ENCODE measurements at regions not wholly inside any gene's neighbourhood (a gene's known extent, or its start where the extent isn't known, plus 50 kb on each side); places are given as distances from the start of the nearest gene placed in this dataset.

- no peak for DNase-seq (ENCODE audit: low spot score)
Measured at GRCh38 chr18:51941999-51942398, 398.0 kb upstream of the DCC start.

DNA sequence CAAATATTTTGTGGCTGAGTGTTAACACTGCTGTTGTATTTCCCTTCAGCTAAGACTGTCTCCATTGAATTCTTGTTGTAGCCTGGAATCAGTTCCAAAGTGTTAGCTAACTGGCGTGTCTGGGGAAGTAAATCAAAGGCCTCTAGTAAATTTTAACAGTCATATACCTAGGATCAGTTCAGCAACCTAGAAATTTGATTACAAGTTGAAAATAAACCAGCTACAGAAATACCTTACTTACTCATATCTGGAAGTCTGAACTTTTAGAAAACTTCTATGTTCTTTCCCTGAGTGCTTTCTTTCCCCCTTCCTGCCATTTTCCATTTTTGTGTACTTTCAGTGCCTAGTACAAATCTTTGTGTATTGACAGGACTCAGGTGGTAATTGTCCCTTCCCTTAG is 396.7 kb upstream of the DCC start:
- no peak for DNase-seq (ENCODE audit: low spot score)

DNA sequence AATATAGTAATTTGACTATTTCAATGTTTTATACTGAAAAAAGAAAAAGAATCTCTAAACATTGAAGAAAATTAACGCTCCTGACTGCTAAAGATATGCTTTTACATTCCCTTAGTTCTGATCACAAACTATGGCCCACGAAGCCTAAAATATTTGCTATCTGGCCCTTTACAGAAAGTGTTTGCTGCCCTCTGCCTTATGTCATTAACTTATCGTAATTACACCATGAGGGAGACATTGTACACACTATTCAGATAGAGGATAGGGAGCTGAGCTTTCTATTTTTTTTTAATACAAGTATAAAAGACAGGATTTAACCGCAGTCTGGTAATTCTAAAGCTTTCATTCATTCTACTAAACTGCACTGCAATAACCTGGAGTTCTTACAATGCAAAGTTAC is 393.1 kb upstream of the DCC start:
- DNase-seq (ENCODE audit: low spot score), result no peak

DNA sequence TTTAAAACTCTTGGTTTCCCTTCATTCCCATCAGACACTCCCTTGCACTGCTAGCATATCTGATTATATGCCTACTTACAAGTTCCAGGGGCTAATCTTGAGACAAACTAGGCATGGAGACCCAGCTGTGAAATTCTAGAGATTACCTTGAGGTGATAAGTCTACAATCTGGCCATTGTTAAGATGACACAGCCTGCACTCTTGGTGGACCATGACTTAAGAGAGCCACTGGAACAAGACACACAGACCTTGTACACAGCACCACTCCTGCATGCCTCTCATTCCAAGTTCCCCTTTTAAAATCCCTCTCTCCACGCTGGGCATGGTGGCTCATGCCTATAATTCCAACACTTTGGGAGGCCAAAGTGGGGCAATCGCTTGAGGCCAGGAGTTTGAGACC is 387.2 kb upstream of the DCC start:
- DNase-seq (ENCODE audit: low spot score), result no peak

DNA sequence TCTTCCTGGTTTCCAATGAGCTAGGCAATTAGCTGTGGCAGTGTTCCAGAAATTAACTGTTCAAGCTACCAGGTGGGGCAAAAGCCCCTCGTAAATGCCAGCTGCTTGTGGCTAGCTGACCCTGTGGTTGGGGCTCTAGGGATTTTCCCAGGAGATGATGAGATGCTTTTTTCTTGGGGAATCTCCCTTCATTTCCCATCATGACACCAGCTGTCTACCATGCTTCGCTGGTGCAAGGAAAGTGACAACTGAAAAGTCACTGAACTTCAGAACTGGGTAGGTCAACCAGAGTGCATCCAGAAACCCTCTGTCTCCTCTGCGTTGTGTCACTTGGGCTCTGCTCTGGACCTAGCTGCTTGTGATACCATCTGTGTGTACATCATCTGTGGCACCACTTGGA is 386.5 kb upstream of the DCC start:
- DNase-seq (ENCODE audit: low spot score), result no peak

- DNase-seq (ENCODE audit: low spot score), result no peak
Measured at GRCh38 chr18:51955136-51955535, 384.9 kb upstream of the DCC start.

DNA sequence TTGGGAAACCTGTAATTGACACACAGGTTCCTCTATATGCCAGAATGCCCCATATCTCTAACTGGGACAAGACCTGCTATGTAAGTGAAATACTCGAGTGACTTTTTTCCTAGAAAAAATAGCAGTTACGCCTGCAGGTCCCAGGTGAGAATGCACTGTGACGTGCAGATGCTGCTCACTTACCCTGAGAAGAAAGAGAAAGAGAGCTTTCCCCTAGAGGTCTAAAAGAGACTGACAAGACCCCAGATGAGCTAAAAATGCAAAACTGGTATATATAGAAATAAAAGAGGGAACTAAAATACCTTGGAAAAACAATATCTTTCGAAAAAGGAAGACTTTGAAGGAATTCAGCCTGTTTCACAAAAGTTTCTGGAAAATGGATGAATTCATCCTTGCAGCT is 383.0 kb upstream of the DCC start:
- DNase-seq (ENCODE audit: low spot score), result no peak

DNA sequence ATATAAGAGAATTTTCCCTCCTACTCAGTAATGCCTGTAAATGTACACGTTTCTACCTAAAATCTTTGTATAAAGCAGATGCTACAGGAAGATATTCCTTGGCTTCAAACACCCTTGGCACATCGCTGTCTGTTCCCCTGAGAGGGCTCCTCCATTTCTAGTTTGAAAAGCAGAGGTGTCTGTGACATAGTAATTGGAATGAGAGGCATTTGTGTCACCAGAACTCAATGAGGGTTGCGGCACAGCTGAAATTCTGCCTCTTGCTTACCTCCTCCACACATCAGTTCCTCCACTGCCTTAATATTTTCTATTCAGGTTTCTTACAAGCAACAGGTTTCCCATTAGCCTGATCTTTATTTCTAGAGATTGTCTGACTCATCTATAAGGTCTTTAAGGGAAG is 359.9 kb upstream of the DCC start:
- DNase-seq (ENCODE audit: low spot score), result no peak

DNA sequence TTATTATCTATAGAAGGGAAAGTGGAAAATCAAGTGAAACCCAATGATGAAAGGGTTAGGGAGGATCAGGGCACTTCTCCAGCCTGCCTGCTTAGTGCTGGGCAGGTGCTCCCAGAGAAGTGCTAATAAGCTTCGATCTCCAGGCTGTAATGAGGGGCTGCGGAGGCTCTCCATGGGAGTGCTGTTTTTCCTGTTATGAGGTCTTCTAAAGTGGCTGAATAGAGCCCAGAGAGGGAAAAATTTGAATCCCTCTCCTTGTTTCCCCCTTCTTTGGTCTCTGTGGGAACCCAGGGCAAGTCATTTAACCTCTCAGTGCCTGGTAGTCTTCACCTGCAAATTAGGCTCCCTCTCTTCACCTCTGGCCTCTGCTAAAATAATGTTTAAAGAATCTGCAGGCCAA is 351.7 kb upstream of the DCC start:
- no peak for DNase-seq (ENCODE audit: low spot score)

DNA sequence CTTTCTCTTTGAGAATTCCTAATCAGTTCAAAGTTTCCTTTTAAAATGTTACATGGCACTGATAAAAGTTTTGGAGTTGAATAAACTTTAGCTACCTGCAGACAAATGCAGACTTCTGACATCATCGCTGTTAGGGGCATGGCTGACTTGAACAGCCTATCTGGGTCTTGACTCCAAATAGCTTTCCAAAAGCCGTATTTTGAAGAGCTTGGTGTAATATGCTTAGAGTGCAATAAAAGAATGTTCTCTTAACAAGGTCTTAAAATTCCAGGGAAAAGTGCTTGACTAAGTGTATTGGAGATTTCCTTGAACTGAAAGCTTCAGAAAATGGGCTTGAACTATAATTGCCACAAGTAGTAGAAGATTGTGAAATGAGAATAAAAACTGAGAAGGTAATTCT is 342.9 kb upstream of the DCC start:
- no peak for DNase-seq (ENCODE audit: low spot score)

DNA sequence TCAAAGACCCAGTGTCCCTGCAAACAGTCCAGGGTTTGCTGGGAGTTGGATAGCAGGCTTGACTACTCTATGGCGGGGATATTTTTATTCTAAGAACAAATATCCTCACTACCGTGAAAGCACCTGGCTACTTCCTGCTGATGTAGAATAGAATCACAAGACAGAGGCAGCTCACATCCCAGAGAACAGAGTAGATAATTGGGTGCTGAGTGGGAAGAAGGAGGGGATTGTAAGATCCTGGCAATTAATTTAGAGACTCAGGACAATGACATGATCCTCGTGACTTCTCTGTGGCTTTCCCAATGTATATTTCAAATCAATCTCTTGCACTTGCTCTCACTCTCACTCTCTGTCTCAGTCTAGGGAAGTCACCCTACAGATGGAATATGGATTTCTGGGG is 341.9 kb upstream of the DCC start:
- no peak for DNase-seq (ENCODE audit: low spot score)

- no peak for DNase-seq (ENCODE audit: low spot score)
Measured at GRCh38 chr18:51998711-51999110, 341.3 kb upstream of the DCC start.

- no peak for DNase-seq (ENCODE audit: low spot score)
Measured at GRCh38 chr18:51999351-51999750, 340.6 kb upstream of the DCC start.

DNA sequence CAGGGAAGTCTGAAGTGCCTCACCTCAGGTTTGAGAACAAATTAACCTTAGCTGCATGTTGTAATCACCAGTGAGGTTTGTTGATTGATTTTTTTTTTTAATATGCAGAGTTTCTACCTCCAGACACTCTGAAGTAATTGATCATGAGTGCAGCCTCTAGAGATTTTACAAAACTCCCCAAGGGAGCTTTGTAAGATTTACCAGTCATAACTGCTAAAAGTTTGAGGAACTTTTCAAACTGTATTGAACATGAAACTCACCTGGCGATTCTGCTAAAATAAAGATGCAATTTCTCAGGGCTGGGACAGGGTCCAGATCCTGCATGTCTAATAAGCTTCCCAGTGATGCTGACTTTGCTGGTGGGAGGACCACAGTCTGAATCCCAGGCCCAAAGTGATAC is 339.6 kb upstream of the DCC start:
- DNase-seq (ENCODE audit: low spot score), result no peak

DNA sequence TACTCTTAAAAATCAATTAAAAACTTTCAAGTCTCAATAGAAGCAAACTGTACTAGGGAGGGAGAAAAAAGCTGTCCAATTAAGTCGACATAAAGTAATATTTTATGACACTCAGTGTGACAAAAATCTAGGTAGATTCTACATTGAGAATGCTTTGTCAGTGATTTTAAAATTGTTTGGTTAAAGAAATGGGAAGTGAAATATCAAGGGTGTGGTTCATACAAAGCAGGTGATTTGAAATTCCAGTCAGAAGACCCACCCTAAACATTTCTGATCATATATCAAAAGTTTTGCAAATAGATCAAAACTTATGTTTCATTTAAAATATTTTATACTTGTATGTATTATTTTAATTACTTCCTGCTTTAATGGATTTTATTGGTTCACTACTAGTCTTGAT is 338.9 kb upstream of the DCC start:
- DNase-seq (ENCODE audit: low spot score), result no peak

GRCh38 chr18:52002600-52002999 is 337.4 kb upstream of the DCC start:
- no peak for DNase-seq (ENCODE audit: low spot score)

- no peak for DNase-seq (ENCODE audit: low spot score)
Measured at GRCh38 chr18:52007105-52007504, 332.9 kb upstream of the DCC start.

DNA sequence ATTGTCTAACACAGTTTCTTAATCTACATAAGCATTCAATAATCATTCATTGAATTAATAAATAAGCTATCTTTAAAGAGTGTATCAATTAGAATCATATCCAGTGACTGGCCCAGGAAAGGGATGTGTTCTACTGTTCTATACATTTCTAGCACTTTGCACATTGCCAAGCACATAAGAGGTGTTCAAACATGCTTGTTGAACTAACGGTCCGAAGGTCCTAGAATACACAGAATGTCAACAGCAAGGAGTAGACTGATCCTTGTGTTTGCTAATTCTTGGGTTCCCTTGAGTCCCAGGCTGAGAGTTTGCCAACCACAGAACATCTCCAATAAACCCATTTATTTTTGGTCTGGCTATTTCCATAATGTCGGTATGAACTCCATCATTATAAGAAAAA is 331.7 kb upstream of the DCC start:
- DNase-seq (ENCODE audit: low spot score), result no peak

- no peak for DNase-seq (ENCODE audit: low spot score)
Measured at GRCh38 chr18:52008736-52009135, 331.3 kb upstream of the DCC start.

DNA sequence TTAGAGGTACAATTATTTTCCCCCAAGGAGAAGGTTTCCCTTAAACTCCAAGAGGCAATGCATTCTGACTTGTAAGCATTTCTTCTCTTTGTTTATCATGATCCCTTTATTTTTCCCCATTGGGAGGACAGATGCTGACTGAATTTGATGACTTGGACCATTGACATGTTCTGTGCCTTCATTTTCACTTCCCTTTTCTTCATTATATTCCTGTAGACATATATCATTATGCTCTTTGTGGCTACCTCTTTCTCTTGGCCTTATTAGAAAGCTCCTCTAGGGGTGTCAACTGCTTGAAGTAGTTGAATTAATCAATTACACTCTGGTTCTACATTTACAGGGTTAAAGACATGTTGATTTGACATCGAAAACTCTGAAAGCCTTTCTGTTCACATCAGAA is 330.0 kb upstream of the DCC start:
- no peak for DNase-seq (ENCODE audit: low spot score)

DNA sequence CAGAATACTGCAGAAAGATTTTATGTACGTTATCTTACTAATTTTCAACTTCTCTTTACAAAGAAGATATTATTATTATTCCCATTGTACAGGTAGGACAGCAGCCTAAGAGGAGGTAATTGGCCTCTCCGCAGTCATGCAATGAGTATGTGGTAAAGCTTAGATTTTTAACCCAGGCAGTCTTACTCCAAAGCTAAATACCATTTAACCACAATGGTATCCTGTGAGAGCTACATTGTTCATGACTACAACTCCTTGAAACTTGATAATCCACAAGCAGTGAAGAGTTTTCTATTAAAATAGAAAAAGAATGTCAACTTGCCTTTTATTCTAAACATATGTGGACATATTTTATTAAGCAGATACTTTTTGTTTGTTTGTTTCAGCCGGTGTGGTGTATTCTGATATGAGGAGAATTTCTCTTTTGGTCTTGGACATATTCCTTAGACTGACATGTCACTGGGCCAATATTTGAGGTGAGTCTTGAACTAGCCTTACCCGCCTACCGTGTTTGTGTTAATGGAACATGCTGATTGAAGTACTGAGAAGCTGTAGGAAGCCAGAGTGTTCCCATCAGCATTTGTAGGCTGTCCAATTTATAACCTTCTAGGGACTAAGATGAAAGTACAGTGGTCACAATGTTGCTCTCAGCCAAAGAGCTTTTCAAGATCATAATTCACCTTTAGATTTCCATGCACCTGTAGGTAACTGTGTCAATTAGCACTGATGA is 293.9 kb upstream of the DCC start:
- no peak for DNase-seq (ENCODE audit: low spot score)

GRCh38 chr18:52046842-52047241 is 293.2 kb upstream of the DCC start:
- DNase-seq (ENCODE audit: low spot score), result peak; percentile 68

DNA sequence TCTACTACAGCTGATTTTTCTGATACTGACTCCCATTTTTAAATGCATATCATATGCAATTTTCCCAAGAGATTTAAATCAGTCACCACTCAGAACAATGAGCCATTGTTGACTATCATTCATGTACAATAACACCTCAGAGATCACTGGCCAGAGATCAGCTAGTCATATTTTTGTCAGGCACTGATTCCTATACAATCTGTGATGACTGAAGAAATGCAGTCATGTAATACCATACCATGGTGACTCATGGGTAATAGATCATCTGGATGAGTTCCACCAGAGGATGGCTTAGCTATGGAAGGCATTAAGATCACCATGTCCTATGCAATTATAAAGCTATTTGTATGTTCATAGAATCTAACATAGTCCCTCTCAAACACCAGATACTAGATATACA is 285.7 kb upstream of the DCC start:
- no peak for DNase-seq (ENCODE audit: low spot score)

DNA sequence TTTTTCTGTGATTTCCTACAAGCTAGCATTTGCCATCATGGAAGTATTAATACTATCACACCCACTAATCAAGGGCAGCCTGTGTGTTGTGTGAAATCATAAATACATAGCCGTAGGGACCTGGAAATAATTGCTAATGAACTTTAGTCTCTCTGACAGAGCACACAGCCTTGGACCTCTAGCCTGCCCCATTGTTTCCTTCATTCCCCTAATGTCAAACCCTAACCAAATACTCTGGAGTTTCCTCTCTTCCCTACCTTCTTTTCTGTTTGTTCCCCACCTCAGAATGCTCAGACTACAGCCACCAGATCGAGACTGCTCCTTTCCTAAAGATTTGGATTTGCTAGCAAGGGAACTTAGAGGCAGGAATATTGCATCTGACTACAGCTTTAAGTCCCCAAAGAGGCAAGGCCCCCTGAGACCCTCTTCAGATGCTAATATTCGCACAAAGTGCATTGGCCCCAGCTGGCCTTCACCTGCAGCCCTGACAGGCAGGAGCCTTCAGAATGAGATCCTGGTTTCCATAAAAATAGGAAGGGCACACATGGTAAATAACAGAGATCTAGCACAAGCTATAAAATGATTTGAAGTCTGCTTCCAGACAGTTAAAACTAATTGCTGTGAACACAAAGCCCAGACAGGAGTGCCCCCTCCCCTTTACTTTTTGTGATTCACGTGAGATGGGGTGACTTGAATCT is 279.2 kb upstream of the DCC start:
- no peak for DNase-seq (ENCODE audit: low spot score)
